OCI-LY1 (cell line): ENCODE measurements at regions not wholly inside any gene's neighbourhood (a gene's known extent, or its start where the extent isn't known, plus 50 kb on each side); places are given as distances from the start of the nearest gene placed in this dataset.
A peak's percentile ranks its signal among the peaks of the same experiment; 100 is the strongest.

Experiments
- H2AFZ ChIP-seq: fragments of 200-600 bp; sonication (generic), shearing (Covaris generic); 2 replicates; pipeline ENCODE4 v1.6.0; 2014; ENCODE audit warnings: antibody characterized with exemption, mild to moderate bottlenecking, low read length
- H3F3A ChIP-seq: fragments of 200-600 bp; sonication (generic), shearing (Covaris generic); 2 replicates; pipeline ENCODE4 v1.6.0; 2014; ENCODE audit warnings: mild to moderate bottlenecking, antibody characterized with exemption, low read length, moderate library complexity; ENCODE audit not compliant: insufficient read depth
- H3K27ac ChIP-seq: fragments of 200-600 bp; sonication (generic); 2 replicates; pipeline ENCODE4 v1.5.1; 2014; ENCODE audit warnings: low read length, mixed run types, mild to moderate bottlenecking, low read depth; ENCODE audit not compliant: poor library complexity, severe bottlenecking
- H3K27me3 ChIP-seq: fragments of 200-600 bp; sonication (generic); 2 replicates; pipeline ENCODE4 v1.6.0; 2014; ENCODE audit warnings: antibody characterized with exemption, mild to moderate bottlenecking, low read length, moderate library complexity; ENCODE audit not compliant: insufficient read depth
- H3K36me3 ChIP-seq: fragments of 200-600 bp; sonication (generic); 2 replicates; pipeline ENCODE4 v1.6.1; 2014; ENCODE audit warnings: mild to moderate bottlenecking, antibody characterized with exemption, low read length, moderate library complexity, mixed read lengths; ENCODE audit not compliant: insufficient read depth
- H3K4me1 ChIP-seq: fragments of 200-600 bp; sonication (generic); 2 replicates; pipeline ENCODE4 v1.5.1; 2014; ENCODE audit warnings: mild to moderate bottlenecking, low read length, moderate library complexity; ENCODE audit not compliant: insufficient read depth, severe bottlenecking
- H3K4me2 ChIP-seq: fragments of 200-600 bp; sonication (generic), shearing (Covaris generic); 2 replicates; pipeline ENCODE4 v1.6.1; 2014; ENCODE audit warnings: low read length
- H3K4me3 ChIP-seq: fragments of 200-600 bp; sonication (generic); 2 replicates; pipeline ENCODE4 v1.5.1; 2014; ENCODE audit warnings: low read length, low read depth, mild to moderate bottlenecking, mixed read lengths; ENCODE audit not compliant: poor library complexity, severe bottlenecking
- H3K79me2 ChIP-seq: fragments of 200-600 bp; shearing (Covaris generic); 2 replicates; pipeline ENCODE4 v1.6.1; 2016; ENCODE audit warnings: mixed run types, low read length, mixed read lengths; ENCODE audit not compliant: insufficient read depth
- H3K9ac ChIP-seq: fragments of 200-600 bp; sonication (generic), shearing (Covaris generic); 2 replicates; pipeline ENCODE4 v1.6.1; 2014; ENCODE audit warnings: mild to moderate bottlenecking, low read length, mixed read lengths
- H3K9me2 ChIP-seq: fragments of 200-600 bp; sonication (generic), shearing (Covaris generic); 2 replicates; pipeline ENCODE4 v1.6.1; 2014; ENCODE audit warnings: low read depth, mild to moderate bottlenecking, low read length, mixed read lengths
- H3K9me3 ChIP-seq: fragments of 200-600 bp; shearing (Covaris generic); 2 replicates; pipeline ENCODE4 v1.6.1; 2014; ENCODE audit warnings: low read length, mixed read lengths
- H4K20me1 ChIP-seq: fragments of 200-600 bp; sonication (generic), shearing (Covaris generic); 2 replicates; pipeline ENCODE4 v1.6.0; 2016; ENCODE audit warnings: mild to moderate bottlenecking, low read length; ENCODE audit not compliant: insufficient read depth
- CTCF ChIP-seq: fragments of 200-600 bp; sonication (generic), shearing (Covaris generic); IDR thresholded peaks from 2 replicates; pipeline ENCODE4 v1.5.1; 2017; ENCODE audit warnings: mild to moderate bottlenecking, antibody characterized with exemption, low read length, moderate library complexity, mixed read lengths
- EZH2 ChIP-seq: fragments of 200-600 bp; sonication (generic), shearing (Covaris generic); IDR thresholded peaks from 2 replicates; pipeline ENCODE4 v1.8.0; 2017; ENCODE audit warnings: borderline replicate concordance, mixed run types, mild to moderate bottlenecking, antibody characterized with exemption, low read length, moderate library complexity, mixed read lengths

- Histone ChIP-seq H3K9me2 (no peaks in the 10 kb centered on the region), H3F3A (no peaks in the 10 kb centered on the region), H3K9me3 (no peaks in the 10 kb centered on the region), H3K79me2 (no peaks in the 10 kb centered on the region), H3K4me1 (no peaks in the 10 kb centered on the region), H2AFZ (no peak overlapping the region), H3K36me3 (no peaks in the 10 kb centered on the region), H3K27me3 (no peaks in the 10 kb centered on the region), H3K9ac (no peak overlapping the region), H3K4me2 (no peak overlapping the region), H3K4me3 (no peak overlapping the region), H4K20me1 (no peaks in the 10 kb centered on the region), H3K27ac (no peak overlapping the region)
- no peak for TF ChIP-seq EZH2
- TF ChIP-seq CTCF: no peak
These were observed 127.2 kb downstream of the SHANK2 start for GRCh38 chr11:71125150-71125549.

GRCh38 chr11:71124127-71124526, 128.2 kb downstream of the SHANK2 start:
- Histone ChIP-seq H3K9ac (no peak overlapping the region), H3K4me3 (no peak overlapping the region), H3K4me2 (no peak overlapping the region), H3K79me2 (no peaks in the 10 kb centered on the region), H4K20me1 (no peaks in the 10 kb centered on the region), H3K9me2 (no peaks in the 10 kb centered on the region), H3K4me1 (no peaks in the 10 kb centered on the region), H3K36me3 (no peaks in the 10 kb centered on the region), H3K27ac (no peak overlapping the region), H3K27me3 (no peaks in the 10 kb centered on the region), H3K9me3 (no peaks in the 10 kb centered on the region), H3F3A (no peaks in the 10 kb centered on the region), H2AFZ (no peak overlapping the region)
- TF ChIP-seq CTCF (no peak), EZH2 (no peak)

- H3K4me3 ChIP-seq: no peak overlapping the region
- no peaks in the 10 kb centered on the region for H3K79me2 ChIP-seq
- no peaks in the 10 kb centered on the region for H3K9me3 ChIP-seq
- no peaks in the 10 kb centered on the region for H3K4me1 ChIP-seq
- no peaks in the 10 kb centered on the region; the same call in 1 of the 2 replicates for H3K27me3 ChIP-seq
- no peaks in the 10 kb centered on the region for H3K36me3 ChIP-seq
- no peak overlapping the region for H3K9ac ChIP-seq
- no peaks in the 10 kb centered on the region for H3F3A ChIP-seq
- TF ChIP-seq CTCF (peak; percentile 25), EZH2 (no peak)
- H2AFZ ChIP-seq: no peak overlapping the region
- no peaks in the 10 kb centered on the region for H3K9me2 ChIP-seq
- H3K27ac ChIP-seq: no peak overlapping the region
- H3K4me2 ChIP-seq: no peak overlapping the region
- no peaks in the 10 kb centered on the region for H4K20me1 ChIP-seq
These were observed 131.9 kb downstream of the SHANK2 start for GRCh38 chr11:71120471-71120896.
